H1 (cell line): ENCODE measurements at regions not wholly inside any gene's neighbourhood (a gene's known extent, or its start where the extent isn't known, plus 50 kb on each side); places are given as distances from the start of the nearest gene placed in this dataset.

ENCODE experiments used
- CTCF ChIA-PET: fragments of 300-600 bp; sonication (Branson Sonifier 250); formaldehyde crosslinking; loops from one replicate; lab custom pipeline; 2021; ENCODE audit not compliant: partially characterized antibody; lab: Charles Lee
- POLR2A ChIA-PET: fragments of 300-600 bp; sonication (Branson Sonifier 250); formaldehyde crosslinking; loops from one replicate; lab custom pipeline; 2021; ENCODE audit warnings: inconsistent platforms; ENCODE audit not compliant: partially characterized antibody; lab: Charles Lee
- DNase-seq, 2 experiments: peaks; one replicate each; pipeline versions ENCODE4 v3.0.0 to v3.0.0-alpha.2; 2010 to 2022; ENCODE audit warnings: low spot score in 2 of 2, low read depth in 1 of 2, mixed read lengths in 1 of 2
- FAIRE-seq: peaks from 2 replicates; lab custom pipeline; 2011; peaks lifted over from hg19 to GRCh38; lab: Jason Lieb, UNC
- H2AFZ ChIP-seq: 2 replicates; pipeline ENCODE4 v1.8.1; 2012; ENCODE audit warnings: low read length, inconsistent platforms
- H2AK5ac ChIP-seq: 2 replicates; pipeline ENCODE4 v1.6.1; 2013; ENCODE audit warnings: low read depth, low read length
- H2BK120ac ChIP-seq: replicated peaks from 2 replicates; pipeline ENCODE3; 2013; ENCODE audit warnings: low read depth, low read length, inconsistent platforms
- H2BK12ac ChIP-seq: 2 replicates; pipeline ENCODE4 v1.6.1; 2013; ENCODE audit warnings: low read depth, low read length
- H2BK15ac ChIP-seq: 2 replicates; pipeline ENCODE4 v1.6.1; 2013; ENCODE audit warnings: low read length
- H2BK20ac ChIP-seq: 2 replicates; pipeline ENCODE4 v1.6.1; 2013; ENCODE audit warnings: low read length
- H2BK5ac ChIP-seq: 2 replicates; pipeline ENCODE4 v1.6.1; 2013; ENCODE audit warnings: low read depth, low read length
- H3K14ac ChIP-seq: 2 replicates; pipeline ENCODE4 v1.6.1; 2013; ENCODE audit warnings: inconsistent platforms; ENCODE audit not compliant: insufficient read length
- H3K18ac ChIP-seq: 2 replicates; pipeline ENCODE4 v1.6.1; 2013; ENCODE audit warnings: low read length; ENCODE audit errors: extremely low read depth
- H3K23ac ChIP-seq: 2 replicates; pipeline ENCODE4 v1.6.1; 2013; ENCODE audit warnings: inconsistent platforms; ENCODE audit not compliant: insufficient read length
- H3K23me2 ChIP-seq: 2 replicates; pipeline ENCODE4 v1.6.1; 2013; ENCODE audit warnings: low read depth, low read length
- H3K27ac ChIP-seq: 2 replicates; pipeline ENCODE4 v1.6.1; 2011; ENCODE audit warnings: low read depth, low read length, inconsistent platforms
- H3K27me3 ChIP-seq, 4 experiments: replicated peaks in 1 of 4; 1 replicate in 1 of 4; 2 replicates in 3 of 4; pipeline versions ENCODE4 v1.6.1 to v1.8.1; 2011 to 2013; ENCODE audit warnings: low read length in 3 of 4, mild to moderate bottlenecking in 3 of 4, inconsistent platforms in 2 of 4, mixed read lengths in 2 of 4, moderate library complexity in 1 of 4; ENCODE audit not compliant: control insufficient read depth in 3 of 4, insufficient read depth in 3 of 4; ENCODE audit errors: extremely low read depth in 1 of 4
- H3K36me3 ChIP-seq, 4 experiments: 2 replicates each; pipeline versions ENCODE4 v1.6.1 to v1.8.1; 2011 to 2013; ENCODE audit warnings: mild to moderate bottlenecking in 4 of 4, low read length in 3 of 4, moderate library complexity in 2 of 4, control low read depth in 1 of 4, inconsistent platforms in 1 of 4; ENCODE audit not compliant: insufficient read depth in 4 of 4, control insufficient read depth in 2 of 4
- H3K4ac ChIP-seq: replicated peaks from 2 replicates; pipeline ENCODE3; 2013; ENCODE audit warnings: low read length, low read depth, mixed read lengths, inconsistent platforms; ENCODE audit not compliant: insufficient read length
- H3K4me1 ChIP-seq, 4 experiments: replicated peaks in 1 of 4; 1 replicate in 1 of 4; 2 replicates in 3 of 4; pipeline versions ENCODE4 v1.6.1 to v1.8.1; 2011 to 2013; ENCODE audit warnings: low read length in 3 of 4, inconsistent platforms in 2 of 4, mixed read lengths in 1 of 4; ENCODE audit not compliant: insufficient read depth in 4 of 4, control insufficient read depth in 3 of 4
- H3K4me2 ChIP-seq, 2 experiments: 2 replicates each; pipeline versions ENCODE4 v1.6.1 to v1.8.1; 2011 to 2013; ENCODE audit warnings: low read depth in 2 of 2, low read length in 2 of 2, control low read depth in 1 of 2, inconsistent platforms in 1 of 2, mild to moderate bottlenecking in 1 of 2; ENCODE audit not compliant: insufficient read depth in 1 of 2
- H3K4me3 ChIP-seq, 4 experiments: fragments of 200-600, 300-600 bp in 1 of 4; sonication (generic), shearing (Covaris generic), sonication (Bioruptor Twin) in 1 of 4; 2 replicates each; pipeline versions ENCODE4 v1.5.1 to v1.8.1; 2011 to 2016; ENCODE audit warnings: low read length in 4 of 4, low read depth in 3 of 4, control low read depth in 2 of 4, inconsistent platforms in 2 of 4, mild to moderate bottlenecking in 2 of 4, mixed read lengths in 1 of 4, moderate library complexity in 1 of 4; ENCODE audit not compliant: insufficient read depth in 2 of 4; ENCODE audit errors: extremely low read depth in 1 of 4
- H3K56ac ChIP-seq: replicated peaks from 2 replicates; pipeline ENCODE3; 2013; ENCODE audit warnings: low read depth, mild to moderate bottlenecking, mixed read lengths, low read length, inconsistent platforms; ENCODE audit not compliant: insufficient read length
- H3K79me1 ChIP-seq: 2 replicates; pipeline ENCODE4 v1.6.1; 2013; ENCODE audit warnings: low read depth, low read length, control low read depth
- H3K79me2 ChIP-seq, 2 experiments: 2 replicates each; pipeline versions ENCODE4 v1.6.1 to v1.8.1; 2012 to 2013; ENCODE audit warnings: low read length in 2 of 2, mild to moderate bottlenecking in 2 of 2, inconsistent platforms in 1 of 2; ENCODE audit not compliant: insufficient read depth in 2 of 2, control insufficient read depth in 1 of 2
- H3K9ac ChIP-seq, 4 experiments: replicated peaks in 1 of 4; 1 replicate in 1 of 4; 2 replicates in 3 of 4; pipeline versions ENCODE4 v1.6.1 to v1.8.1; 2011 to 2013; ENCODE audit warnings: low read depth in 3 of 4, low read length in 3 of 4, control low read depth in 2 of 4, mild to moderate bottlenecking in 2 of 4, moderate library complexity in 2 of 4, inconsistent platforms in 1 of 4; ENCODE audit errors: extremely low read depth in 1 of 4
- H3K9me3 ChIP-seq, 2 experiments: 2 replicates each; pipeline versions ENCODE4 v1.6.1 to v1.8.1; 2012 to 2013; ENCODE audit warnings: mild to moderate bottlenecking in 2 of 2, moderate library complexity in 2 of 2, control low read depth in 1 of 2, inconsistent platforms in 1 of 2, low read depth in 1 of 2, low read length in 1 of 2, mixed read lengths in 1 of 2; ENCODE audit not compliant: insufficient read depth in 2 of 2
- H4K20me1 ChIP-seq, 2 experiments: replicated peaks in 1 of 2; 2 replicates each; pipeline versions ENCODE3 to v1.8.1; 2011 to 2013; ENCODE audit warnings: inconsistent platforms in 2 of 2, low read length in 2 of 2, mild to moderate bottlenecking in 1 of 2; ENCODE audit not compliant: insufficient read depth in 2 of 2, control insufficient read depth in 1 of 2
- H4K5ac ChIP-seq: 2 replicates; pipeline ENCODE4 v1.6.1; 2013; ENCODE audit warnings: low read length, low read depth, mixed read lengths, inconsistent platforms; ENCODE audit not compliant: insufficient read length
- H4K8ac ChIP-seq: 2 replicates; pipeline ENCODE4 v1.8.0; 2013; ENCODE audit warnings: mild to moderate bottlenecking, moderate library complexity, low read length, inconsistent platforms; ENCODE audit not compliant: insufficient read depth; ENCODE audit errors: extremely low read depth
- H4K91ac ChIP-seq: replicated peaks from 2 replicates; pipeline ENCODE3; 2013; ENCODE audit warnings: low read length, mixed read lengths, inconsistent platforms; ENCODE audit not compliant: insufficient read length
- POU5F1 ChIP-seq: IDR thresholded peaks from 2 replicates; pipeline ENCODE4 v1.6.1; 2011; ENCODE audit warnings: low read depth, mild to moderate bottlenecking, low read length, moderate library complexity
- SIN3A ChIP-seq, 2 experiments: IDR thresholded peaks in 1 of 2; conservative IDR thresholded peaks in 1 of 2; 2 replicates each; pipeline ENCODE4 v1.6.1; 2011 to 2012; ENCODE audit warnings: low read length in 2 of 2, improper control_type of control experiment in 1 of 2, low read depth in 1 of 2, mild to moderate bottlenecking in 1 of 2
- SIX5 ChIP-seq: IDR thresholded peaks from 2 replicates; pipeline ENCODE4 v1.6.1; 2011; ENCODE audit warnings: mild to moderate bottlenecking, low read depth, low read length
- WGBS, 2 experiments: shearing (Covaris generic) in 1 of 2; methylation state at CpG; one replicate each; pipeline versions ENCODE4 v1.1.6 to v1.1.7; 2013 to 2015; ENCODE audit warnings: low lambda C conversion rate in 2 of 2, mixed read lengths in 2 of 2, inconsistent platforms in 1 of 2, low coverage in 1 of 2, missing lambda C conversion rate in 1 of 2; ENCODE audit not compliant: insufficient replicate concordance in 2 of 2, insufficient coverage in 1 of 2, insufficient read length in 1 of 2; ENCODE audit errors: extremely low coverage in 1 of 2, missing lambda C conversion rate in 1 of 2; 5-methylcytosine and 5-hydroxymethylcytosine counted together

DNA sequence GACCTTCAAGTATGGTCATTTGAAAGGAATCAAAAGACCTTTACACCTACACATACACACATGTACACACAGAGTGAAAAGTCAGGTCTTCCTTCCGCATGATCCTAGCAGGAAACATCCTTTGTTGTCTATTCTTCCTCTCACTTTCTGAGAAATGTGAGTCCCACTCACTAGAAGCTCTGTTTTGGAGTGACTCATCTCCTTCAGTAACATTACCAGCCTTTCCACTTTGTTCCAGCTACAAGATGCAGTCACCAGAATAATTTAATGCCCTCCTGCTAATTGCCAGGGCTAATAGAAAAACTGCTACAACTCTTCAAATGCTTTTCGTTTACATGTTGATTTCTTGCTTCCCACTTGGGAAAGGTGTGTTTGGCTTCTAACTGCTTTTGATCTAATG is 417.3 kb downstream of the RASEF start:
- Histone ChIP-seq H2BK5ac (no peak overlapping the region), H3K27me3 (no peaks in the 10 kb centered on the region), H3K56ac (no peak overlapping the region), H2BK120ac (no peak overlapping the region), H3K23ac (no peak overlapping the region), H3K4me3 (no peak overlapping the region), H4K20me1 (no peaks in the 10 kb centered on the region), H3K9ac (no peak overlapping the region), H3K4ac (no peak overlapping the region), H2BK15ac (no peak overlapping the region), H3K36me3 (no peaks in the 10 kb centered on the region), H4K5ac (no peak overlapping the region), H3K79me1 (no peaks in the 10 kb centered on the region), H3K4me1 (no peaks in the 10 kb centered on the region), H4K91ac (no peak overlapping the region), H2AK5ac (no peak overlapping the region), H3K4me2 (no peak overlapping the region), H3K14ac (no peak overlapping the region), H3K9me3 (no peaks in the 10 kb centered on the region; a peak in 1 of 4 replicates), H3K27ac (no peak overlapping the region), H2BK12ac (no peak overlapping the region), H3K23me2 (no peaks in the 10 kb centered on the region), H4K8ac (no peak overlapping the region), H2BK20ac (no peak overlapping the region), H3K79me2 (no peaks in the 10 kb centered on the region), H2AFZ (0 out of 2 replicates have a peak overlapping the region, but pooled peaks have one; percentile 52), H3K18ac (no peak overlapping the region)
- FAIRE-seq: no peak
- ChIA-PET POLR2A (no interaction called here), CTCF (no interaction called here)
- 95% methylated on average over 2 of the region's 2 CpGs; no CpG with 5 or more reads in 1 of the 2 experiments for WGBS, 2 experiments
- no peak for DNase-seq
- no peak for TF ChIP-seq POU5F1
- TF ChIP-seq SIX5: no peak
- TF ChIP-seq SIN3A (conservative IDR thresholded peaks at IDR 0.05 in 1 of 2, IDR thresholded peaks at IDR 0.05 in 1 of 2; ENCODE audit: low read depth in 1 of 2, low read length in 2 of 2): no peak
